BE2C (cell line): ENCODE measurements at regions not wholly inside any gene's neighbourhood (a gene's known extent, or its start where the extent isn't known, plus 50 kb on each side); places are given as distances from the start of the nearest gene placed in this dataset.
"Not testable (repeated sequence)": the region's sequence is repeated elsewhere in the genome, so short reads cannot be mapped to it uniquely, and the experiment has no call there.

ENCODE experiments used
- DNase-seq: peaks from one replicate; pipeline ENCODE4 v3.0.0-alpha.2; 2020
- H3K27me3 ChIP-seq: fragments of 250-450 bp; sonication (Bioruptor Pico); 2 replicates; pipeline ENCODE4 v1.5.1; 2020; ENCODE audit warnings: mild to moderate bottlenecking
- H3K36me3 ChIP-seq: fragments of 250-450 bp; sonication (Bioruptor Pico); 2 replicates; pipeline ENCODE4 v1.5.1; 2020; ENCODE audit warnings: mild to moderate bottlenecking
- H3K4me1 ChIP-seq: fragments of 250-450 bp; sonication (Bioruptor Pico); 2 replicates; pipeline ENCODE4 v1.5.1; 2020
- H3K4me3 ChIP-seq: 2 replicates; pipeline ENCODE4 v1.5.1; 2011; ENCODE audit warnings: low read depth, low read length
- H3K9me3 ChIP-seq: fragments of 250-450 bp; sonication (Bioruptor Pico); 2 replicates; pipeline ENCODE4 v1.5.1; 2020

GRCh38 chr15:20978057-20978456 is 111.9 kb upstream of the POTEB2 start:
- H3K36me3 ChIP-seq, H3K4me3 ChIP-seq, DNase-seq, H3K9me3 ChIP-seq, H3K27me3 ChIP-seq, H3K4me1 ChIP-seq: not testable (repeated sequence)

- H3K27me3 ChIP-seq, H3K9me3 ChIP-seq, H3K36me3 ChIP-seq, H3K4me1 ChIP-seq, H3K4me3 ChIP-seq, DNase-seq: not testable (repeated sequence)
Observed at GRCh38 chr15:20972762-20973161, 106.6 kb upstream of the POTEB2 start.

GRCh38 chr15:20959299-20959698 is 93.2 kb upstream of the POTEB2 start:
- H3K9me3 ChIP-seq = not testable (repeated sequence)

DNA sequence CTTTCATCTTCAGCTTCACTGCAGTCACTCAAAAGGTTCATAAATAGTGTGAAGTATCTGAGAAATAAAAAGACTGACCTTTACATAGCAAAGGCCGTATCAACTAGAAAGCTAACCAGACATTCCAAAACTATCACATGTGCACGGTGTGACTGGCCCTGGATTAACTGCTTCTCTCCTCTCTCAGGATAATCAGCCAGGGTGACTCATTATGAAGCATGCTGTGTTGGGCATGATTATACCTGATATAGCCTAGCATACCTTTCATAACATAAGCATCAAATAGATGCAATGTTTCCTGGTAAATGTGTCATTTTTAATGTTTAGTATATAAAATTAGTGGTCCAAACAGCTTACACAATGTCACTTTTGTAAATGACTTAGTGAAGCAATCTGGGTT is 63.2 kb upstream of the POTEB2 start:
- H3K4me3 ChIP-seq, H3K27me3 ChIP-seq, DNase-seq, H3K4me1 ChIP-seq, H3K9me3 ChIP-seq, H3K36me3 ChIP-seq: not testable (repeated sequence)

More at GRCh38 chr15:20959299-20959698, 93.2 kb upstream of the POTEB2 start:
- not testable (repeated sequence) for H3K4me3 ChIP-seq, H3K4me1 ChIP-seq, H3K27me3 ChIP-seq, H3K36me3 ChIP-seq, DNase-seq
